CD14-positive monocyte (primary cell): ENCODE measurements at regions not wholly inside any gene's neighbourhood (a gene's known extent, or its start where the extent isn't known, plus 50 kb on each side); places are given as distances from the start of the nearest gene placed in this dataset.

ENCODE experiments used
- DNase-seq, 3 donors: peaks; one replicate each; pipeline ENCODE4 v3.0.0-alpha.2; 2011 to 2022
- H2AFZ ChIP-seq: 2 replicates; pipeline ENCODE4 v1.6.0; 2012; ENCODE audit warnings: mild to moderate bottlenecking, low read depth, low read length, inconsistent platforms; ENCODE audit not compliant: insufficient read depth, poor library complexity, severe bottlenecking
- H3K27ac ChIP-seq, 2 donors: 1 replicate in 1 of 2; 2 replicates in 1 of 2; pipeline ENCODE4 v1.5.1; 2012 to 2013; ENCODE audit warnings: low read length in 2 of 2, control low read depth in 1 of 2, inconsistent platforms in 1 of 2, low read depth in 1 of 2, mild to moderate bottlenecking in 1 of 2
- H3K27me3 ChIP-seq, 2 donors: one replicate each; pipeline versions ENCODE4 v1.6.0 to v1.6.1; 2011 to 2013; ENCODE audit warnings: low read length in 2 of 2; ENCODE audit not compliant: control insufficient read depth in 2 of 2, insufficient read depth in 2 of 2
- H3K36me3 ChIP-seq, 2 donors: replicated peaks in 1 of 2; 1 replicate in 1 of 2; 2 replicates in 1 of 2; pipeline versions ENCODE4 v1.5.1 to v1.6.1; 2012 to 2013; ENCODE audit warnings: low read length in 2 of 2, control low read depth in 1 of 2, inconsistent platforms in 1 of 2, mild to moderate bottlenecking in 1 of 2; ENCODE audit not compliant: insufficient read depth in 2 of 2, control insufficient read depth in 1 of 2
- H3K4me1 ChIP-seq, 2 donors: 1 replicate in 1 of 2; 2 replicates in 1 of 2; pipeline versions ENCODE4 v1.5.1 to v1.6.1; 2012 to 2013; ENCODE audit warnings: low read length in 2 of 2, control low read depth in 1 of 2, inconsistent platforms in 1 of 2, mild to moderate bottlenecking in 1 of 2, moderate library complexity in 1 of 2; ENCODE audit not compliant: insufficient read depth in 2 of 2, control insufficient read depth in 1 of 2
- H3K4me2 ChIP-seq: replicated peaks from 2 replicates; pipeline ENCODE3; 2012; ENCODE audit warnings: low read length, moderate library complexity, mild to moderate bottlenecking; ENCODE audit not compliant: poor library complexity, severe bottlenecking; ENCODE audit errors: extremely low read depth
- H3K4me3 ChIP-seq, 3 experiments: fragments of 200-600 bp in 1 of 3; sonication (generic) in 1 of 3; replicated peaks in 1 of 3; 1 replicate in 2 of 3; 2 replicates in 1 of 3; pipeline ENCODE4 v1.5.1; 2011 to 2013; ENCODE audit warnings: low read length in 3 of 3, mild to moderate bottlenecking in 3 of 3, control low read depth in 2 of 3, low read depth in 2 of 3, inconsistent platforms in 1 of 3, moderate library complexity in 1 of 3
- H3K79me2 ChIP-seq: 2 replicates; pipeline ENCODE4 v1.6.0; 2012; ENCODE audit warnings: mild to moderate bottlenecking, control low read depth, inconsistent platforms, low read length, moderate library complexity; ENCODE audit not compliant: insufficient read depth
- H3K9ac ChIP-seq: 2 replicates; pipeline ENCODE4 v1.6.0; 2017; ENCODE audit warnings: low read length, mild to moderate bottlenecking; ENCODE audit not compliant: insufficient read depth, poor library complexity, severe bottlenecking
- H3K9me3 ChIP-seq, 2 donors: replicated peaks in 1 of 2; 1 replicate in 1 of 2; 2 replicates in 1 of 2; pipeline versions ENCODE4 v1.5.1 to v1.6.1; 2012 to 2013; ENCODE audit warnings: low read length in 2 of 2, control low read depth in 1 of 2; ENCODE audit not compliant: control insufficient read depth in 1 of 2, insufficient read depth in 1 of 2
- H4K20me1 ChIP-seq: 2 replicates; pipeline ENCODE4 v1.6.0; 2012; ENCODE audit warnings: mild to moderate bottlenecking, low read length, control low read depth, moderate library complexity; ENCODE audit not compliant: insufficient read depth
- H3K27ac Mint-ChIP-seq, 7 donors: one replicate each; pipeline ENCODE4 v1.8.0; 2020; ENCODE audit warnings: mild to moderate bottlenecking in 7 of 7, mixed read lengths in 7 of 7, moderate library complexity in 6 of 7, inconsistent platforms in 2 of 7
- H3K27me3 Mint-ChIP-seq, 3 donors: one replicate each; pipeline ENCODE4 v1.8.0; 2021 to 2022; ENCODE audit warnings: low read depth in 3 of 3, mild to moderate bottlenecking in 3 of 3, mixed read lengths in 3 of 3, moderate library complexity in 3 of 3, inconsistent platforms in 1 of 3
- H3K36me3 Mint-ChIP-seq, 2 donors: one replicate each; pipeline ENCODE4 v1.8.0; 2020; ENCODE audit warnings: mixed read lengths in 2 of 2, inconsistent platforms in 1 of 2, mild to moderate bottlenecking in 1 of 2
- H3K4me1 Mint-ChIP-seq: one replicate; pipeline ENCODE4 v1.8.0; 2020; ENCODE audit warnings: mild to moderate bottlenecking, mixed read lengths
- H3K4me3 Mint-ChIP-seq, 2 donors: one replicate each; pipeline ENCODE4 v1.8.0; 2020; ENCODE audit warnings: mild to moderate bottlenecking in 2 of 2, mixed read lengths in 2 of 2, moderate library complexity in 1 of 2
- H3K9me3 Mint-ChIP-seq, 7 donors: one replicate each; pipeline ENCODE4 v1.8.0; 2020 to 2022; ENCODE audit warnings: mixed read lengths in 7 of 7, mild to moderate bottlenecking in 6 of 7, moderate library complexity in 6 of 7, inconsistent platforms in 2 of 7
- CTCF ChIP-seq: fragments of 200-600 bp; IDR thresholded peaks from one replicate; pipeline ENCODE4 v1.8.0; 2022; ENCODE audit warnings: antibody characterized with exemption, mild to moderate bottlenecking
- WGBS: methylation state at CpG from one replicate; pipeline ENCODE4 v1.1.5; 2013; ENCODE audit warnings: missing lambda C conversion rate; ENCODE audit not compliant: insufficient coverage; 5-methylcytosine and 5-hydroxymethylcytosine counted together
- intact Hi-C, 2 donors: fragments of 100-400 bp; cut with micrococcal nuclease; formaldehyde crosslinking; loops; one replicate each; pipeline versions ENCODE4 v1.15.0 to v1.15.1; 2023

- Histone ChIP-seq H2AFZ (no peak overlapping the region), H3K27me3 (no peaks in the 10 kb centered on the region), H3K4me3 (no peak overlapping the region), H3K4me2 (no peak overlapping the region), H3K27ac (no peak overlapping the region), H3K9ac (no peak overlapping the region), H3K36me3 (no peaks in the 10 kb centered on the region), H3K9me3 (no peaks in the 10 kb centered on the region), H3K4me1 (no peaks in the 10 kb centered on the region), H3K79me2 (no peaks in the 10 kb centered on the region), H4K20me1 (no peaks in the 10 kb centered on the region)
- H3K4me1 Mint-ChIP-seq: no peaks in the 10 kb centered on the region
- no peaks in the 10 kb centered on the region for H3K36me3 Mint-ChIP-seq
- H3K27ac Mint-ChIP-seq: no peak overlapping the region
- intact Hi-C loops: no loop called here
- H3K27me3 Mint-ChIP-seq: peaks cover 2 to 7% (median 2%) of the 10 kb centered on the region in 3 donors
- no peak for DNase-seq
- H3K9me3 Mint-ChIP-seq: peaks cover 0 to 12% (median 5%) of the 10 kb centered on the region in 7 donors
- WGBS: 75% methylated on average over 4 of the region's 10 CpGs
- TF ChIP-seq CTCF: no peak
- H3K4me3 Mint-ChIP-seq: no peak overlapping the region
These were observed 427.4 kb downstream of the GATA3 start for GRCh38 chr10:8481718-8482504.

GRCh38 chr10:8485032-8485431 lies 430.5 kb downstream of the GATA3 start:
- Histone ChIP-seq H3K4me3 (no peak overlapping the region), H3K27ac (no peak overlapping the region), H3K27me3 (no peaks in the 10 kb centered on the region), H3K9me3 (no peaks in the 10 kb centered on the region), H2AFZ (no peak overlapping the region), H3K4me1 (no peaks in the 10 kb centered on the region), H3K4me2 (no peak overlapping the region), H3K36me3 (no peaks in the 10 kb centered on the region), H4K20me1 (no peaks in the 10 kb centered on the region), H3K9ac (no peak overlapping the region), H3K79me2 (no peaks in the 10 kb centered on the region)
- intact Hi-C loops: no loop called here
- no peak for DNase-seq
- peaks cover 2 to 7% (median 2%) of the 10 kb centered on the region in 3 donors for H3K27me3 Mint-ChIP-seq
- no peaks in the 10 kb centered on the region for H3K36me3 Mint-ChIP-seq
- no peaks in the 10 kb centered on the region for H3K4me1 Mint-ChIP-seq
- no peak overlapping the region for H3K27ac Mint-ChIP-seq
- TF ChIP-seq CTCF: no peak
- 84% methylated on average over 4 of the region's 6 CpGs for WGBS
- no peak overlapping the region for H3K4me3 Mint-ChIP-seq
- peaks cover 0 to 5% (median 0%) of the 10 kb centered on the region in 7 donors for H3K9me3 Mint-ChIP-seq
